Upper lobe of right lung (tissue), 1 donor: ENCODE measurements at regions not wholly inside any gene's neighbourhood (a gene's known extent, or its start where the extent isn't known, plus 50 kb on each side); places are given as distances from the start of the nearest gene placed in this dataset.
A peak's percentile ranks its signal among the peaks of the same experiment; 100 is the strongest.

Experiments
- ATAC-seq: fragments of 200-7000 bp; cut with Tn5 transposase; one replicate; pipeline ENCODE4 v1.9.1; 2020; ENCODE audit warnings: mild to moderate bottlenecking, moderate library complexity
- DNase-seq: peaks from one replicate; pipeline ENCODE4 v3.0.0-alpha.2; 2020
- H3K27ac ChIP-seq: fragments of 200-600 bp; one replicate; pipeline ENCODE4 v1.8.0; 2022
- H3K27me3 ChIP-seq: fragments of 200-600 bp; one replicate; pipeline ENCODE4 v1.8.0; 2022; ENCODE audit warnings: mild to moderate bottlenecking
- H3K36me3 ChIP-seq: fragments of 200-600 bp; one replicate; pipeline ENCODE4 v1.8.0; 2022
- H3K4me1 ChIP-seq: fragments of 200-600 bp; one replicate; pipeline ENCODE4 v1.8.0; 2022
- H3K4me3 ChIP-seq: fragments of 200-600 bp; one replicate; pipeline ENCODE4 v1.8.0; 2022; ENCODE audit warnings: mild to moderate bottlenecking
- H3K9me3 ChIP-seq: fragments of 200-600 bp; one replicate; pipeline ENCODE4 v1.8.0; 2022
- CTCF ChIP-seq: fragments of 200-600 bp; IDR thresholded peaks from one replicate; pipeline ENCODE4 v1.8.0; 2022; ENCODE audit warnings: antibody characterized with exemption
- intact Hi-C: fragments of 100-400 bp; cut with DNase I; formaldehyde crosslinking; loops from one replicate; pipeline ENCODE4 v1.11.0; 2022
- donor health status: DM: no; HTN: yes; CAD: no; lungs with severe emphysema.

GRCh38 chr14:48690349-48690748 lies 895.8 kb downstream of the RPS29 start:
- no peak for TF ChIP-seq CTCF
- H3K9me3 ChIP-seq: no peaks in the 10 kb centered on the region
- intact Hi-C loops: no loop called here
- H3K27ac ChIP-seq: no peak overlapping the region
- H3K36me3 ChIP-seq: no peaks in the 10 kb centered on the region
- H3K4me1 ChIP-seq: no peaks in the 10 kb centered on the region
- ATAC-seq (no peak), DNase-seq (no peak)
- no peak overlapping the region for H3K4me3 ChIP-seq
- no peaks in the 10 kb centered on the region for H3K27me3 ChIP-seq

GRCh38 chr14:48686650-48687049 lies 899.5 kb downstream of the RPS29 start:
- ATAC-seq (no peak), DNase-seq (no peak)
- H3K4me1 ChIP-seq: no peaks in the 10 kb centered on the region
- intact Hi-C loops: no loop called here
- no peak for TF ChIP-seq CTCF
- H3K36me3 ChIP-seq: no peaks in the 10 kb centered on the region
- H3K27ac ChIP-seq: no peak overlapping the region
- H3K4me3 ChIP-seq: no peak overlapping the region
- no peaks in the 10 kb centered on the region for H3K27me3 ChIP-seq
- no peaks in the 10 kb centered on the region for H3K9me3 ChIP-seq

- Histone ChIP-seq H3K27ac (no peak overlapping the region), H3K4me3 (no peak overlapping the region), H3K36me3 (no peaks in the 10 kb centered on the region), H3K4me1 (no peaks in the 10 kb centered on the region), H3K27me3 (no peaks in the 10 kb centered on the region), H3K9me3 (no peaks in the 10 kb centered on the region)
- intact Hi-C loops: no loop called here
- no peak for TF ChIP-seq CTCF
- ATAC-seq (no peak), DNase-seq (no peak)
Observed at GRCh38 chr14:48672506-48672905, 913.7 kb downstream of the RPS29 start.

GRCh38 chr14:48670939-48671338 lies 915.2 kb downstream of the RPS29 start:
- peak; percentile 32 for ATAC-seq
- H3K9me3 ChIP-seq: no peaks in the 10 kb centered on the region
- no peak for DNase-seq
- H3K27me3 ChIP-seq: no peaks in the 10 kb centered on the region
- H3K4me1 ChIP-seq: no peaks in the 10 kb centered on the region
- no peaks in the 10 kb centered on the region for H3K36me3 ChIP-seq
- no peak overlapping the region for H3K4me3 ChIP-seq
- intact Hi-C loops: no loop called here
- TF ChIP-seq CTCF: no peak
- H3K27ac ChIP-seq: no peak overlapping the region

- no peak for TF ChIP-seq CTCF
- Histone ChIP-seq H3K36me3 (no peaks in the 10 kb centered on the region), H3K27me3 (no peaks in the 10 kb centered on the region), H3K4me3 (no peak overlapping the region), H3K9me3 (no peaks in the 10 kb centered on the region), H3K27ac (no peak overlapping the region), H3K4me1 (no peaks in the 10 kb centered on the region)
- ATAC-seq (no peak), DNase-seq (no peak)
- intact Hi-C loops: no loop called here
Observed at GRCh38 chr14:48665077-48665784, 920.9 kb downstream of the RPS29 start.

GRCh38 chr14:48643241-48643640 lies 942.9 kb downstream of the RPS29 start:
- DNase-seq (no peak), ATAC-seq (no peak)
- Histone ChIP-seq H3K27me3 (no peaks in the 10 kb centered on the region), H3K4me3 (no peak overlapping the region), H3K9me3 (no peaks in the 10 kb centered on the region), H3K27ac (no peak overlapping the region), H3K36me3 (no peaks in the 10 kb centered on the region), H3K4me1 (no peaks in the 10 kb centered on the region)
- intact Hi-C loops: no loop called here
- TF ChIP-seq CTCF: no peak
